Astrocyte of the cerebellum (primary cell): ENCODE measurements at regions not wholly inside any gene's neighbourhood (a gene's known extent, or its start where the extent isn't known, plus 50 kb on each side); places are given as distances from the start of the nearest gene placed in this dataset.

ENCODE experiments used
- DNase-seq: peaks from one replicate; pipeline ENCODE4 v3.0.0-alpha.2; 2011; ENCODE audit warnings: low read depth
- H3K4me3 ChIP-seq: 2 replicates; pipeline ENCODE4 v1.5.1; 2011; ENCODE audit warnings: mild to moderate bottlenecking, low read depth, low read length, moderate library complexity
- in situ Hi-C: cut with HindIII; loops from 2 replicates; pipeline ENCODE4 v1.10.0; 2017; ENCODE audit warnings: low sequenced_read_pairs
- TF ChIP-seq, protein P1 (sequence below): IDR thresholded peaks from 2 replicates; pipeline ENCODE4 v1.5.1; 2012; ENCODE audit warnings: low read length, low read depth, moderate library complexity, mild to moderate bottlenecking; ENCODE audit errors: missing control alignments

DNA sequence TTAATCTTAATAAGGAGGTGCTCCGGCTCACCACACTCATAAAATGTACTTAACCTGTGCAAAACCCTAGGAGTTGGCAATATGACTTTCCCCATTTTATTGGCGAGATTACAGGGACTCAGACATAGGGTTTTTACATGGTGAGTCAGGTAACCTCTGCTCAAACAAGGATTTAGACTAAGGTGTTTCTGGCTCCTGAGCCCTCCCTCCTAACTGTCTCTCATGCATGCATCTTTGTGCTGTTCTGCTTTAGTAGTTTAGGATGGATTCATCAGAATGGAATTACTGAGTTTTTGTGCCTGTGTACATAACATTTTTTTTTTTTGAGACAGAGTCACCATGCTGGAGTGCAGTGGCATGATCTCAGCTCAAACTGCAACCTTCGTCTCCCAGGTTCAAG is 993.3 kb upstream of the TMEM132C start:
- in situ Hi-C loops, result no loop called here
- no peak for DNase-seq
- H3K4me3 ChIP-seq, result no peak overlapping the region
- TF ChIP-seq, protein P1, sequence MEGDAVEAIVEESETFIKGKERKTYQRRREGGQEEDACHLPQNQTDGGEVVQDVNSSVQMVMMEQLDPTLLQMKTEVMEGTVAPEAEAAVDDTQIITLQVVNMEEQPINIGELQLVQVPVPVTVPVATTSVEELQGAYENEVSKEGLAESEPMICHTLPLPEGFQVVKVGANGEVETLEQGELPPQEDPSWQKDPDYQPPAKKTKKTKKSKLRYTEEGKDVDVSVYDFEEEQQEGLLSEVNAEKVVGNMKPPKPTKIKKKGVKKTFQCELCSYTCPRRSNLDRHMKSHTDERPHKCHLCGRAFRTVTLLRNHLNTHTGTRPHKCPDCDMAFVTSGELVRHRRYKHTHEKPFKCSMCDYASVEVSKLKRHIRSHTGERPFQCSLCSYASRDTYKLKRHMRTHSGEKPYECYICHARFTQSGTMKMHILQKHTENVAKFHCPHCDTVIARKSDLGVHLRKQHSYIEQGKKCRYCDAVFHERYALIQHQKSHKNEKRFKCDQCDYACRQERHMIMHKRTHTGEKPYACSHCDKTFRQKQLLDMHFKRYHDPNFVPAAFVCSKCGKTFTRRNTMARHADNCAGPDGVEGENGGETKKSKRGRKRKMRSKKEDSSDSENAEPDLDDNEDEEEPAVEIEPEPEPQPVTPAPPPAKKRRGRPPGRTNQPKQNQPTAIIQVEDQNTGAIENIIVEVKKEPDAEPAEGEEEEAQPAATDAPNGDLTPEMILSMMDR, result no peak

DNA sequence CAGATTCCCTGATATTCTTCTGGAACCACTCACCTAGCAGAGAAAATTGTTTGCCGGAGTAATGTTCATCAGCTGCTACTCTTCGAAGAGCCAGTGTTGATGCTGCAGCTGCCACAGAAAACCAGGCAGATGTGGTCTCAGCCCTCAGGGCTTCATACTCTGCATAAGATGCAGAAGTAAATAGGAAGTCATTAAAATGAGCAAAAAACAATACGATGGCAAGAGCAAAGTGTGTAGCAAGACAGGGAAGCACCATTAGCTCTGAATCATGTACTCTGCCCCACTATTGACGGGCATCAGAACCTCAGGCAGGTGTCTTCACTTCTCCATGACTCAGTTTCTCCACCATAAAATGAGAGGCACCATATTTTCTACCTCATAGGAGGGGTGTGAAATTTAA is 991.6 kb upstream of the TMEM132C start:
- in situ Hi-C loops, result no loop called here

DNA sequence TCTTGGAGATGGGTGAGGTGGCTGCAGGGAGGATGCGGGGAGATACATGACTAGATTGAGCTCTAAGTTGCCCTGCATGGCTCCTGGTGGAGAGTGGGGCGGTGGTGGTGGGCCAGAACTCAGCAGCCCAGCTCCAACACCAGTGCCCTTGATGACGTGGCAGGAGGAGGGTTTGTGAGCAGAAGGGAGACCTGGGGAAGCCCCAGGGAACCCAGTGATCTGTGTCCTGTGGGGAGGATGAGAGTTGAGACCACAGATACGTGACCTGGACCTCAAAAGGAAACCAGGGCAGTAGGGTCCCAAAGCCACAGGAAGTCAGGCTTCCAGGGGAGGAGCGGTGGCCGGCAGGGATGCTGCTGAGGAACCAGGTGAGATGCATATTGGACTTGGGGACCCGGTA is 989.1 kb upstream of the TMEM132C start:
- TF ChIP-seq, protein P1, result no peak
- no peak overlapping the region for H3K4me3 ChIP-seq
- in situ Hi-C loops, result no loop called here
- no peak for DNase-seq

More for the DNA sequence above, 991.6 kb upstream of the TMEM132C start:
- no peak for DNase-seq
- TF ChIP-seq, protein P1, result no peak
- no peak overlapping the region for H3K4me3 ChIP-seq

DNA sequence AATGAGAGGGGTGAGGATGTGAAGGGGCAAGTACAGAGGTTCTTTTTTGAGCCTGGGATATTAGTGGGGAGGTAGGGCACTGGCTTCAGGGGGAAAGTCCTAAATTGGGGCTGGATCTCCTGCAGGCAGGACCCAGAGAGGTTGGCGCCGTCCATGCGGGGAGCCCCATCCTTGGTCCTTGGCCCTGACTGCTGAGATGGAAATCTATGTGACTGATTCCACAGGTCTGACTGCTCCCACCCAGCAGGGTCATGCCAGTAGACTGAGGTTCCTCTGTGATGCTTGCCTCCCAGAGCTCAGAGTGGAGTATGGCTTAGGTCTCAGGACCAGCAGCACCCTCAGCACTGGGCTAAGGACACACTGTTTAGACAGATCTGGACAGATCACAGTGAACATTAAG is 988.6 kb upstream of the TMEM132C start:
- TF ChIP-seq, protein P1, result no peak
- H3K4me3 ChIP-seq, result no peak overlapping the region
- no peak for DNase-seq
- in situ Hi-C loops, result no loop called here

DNA sequence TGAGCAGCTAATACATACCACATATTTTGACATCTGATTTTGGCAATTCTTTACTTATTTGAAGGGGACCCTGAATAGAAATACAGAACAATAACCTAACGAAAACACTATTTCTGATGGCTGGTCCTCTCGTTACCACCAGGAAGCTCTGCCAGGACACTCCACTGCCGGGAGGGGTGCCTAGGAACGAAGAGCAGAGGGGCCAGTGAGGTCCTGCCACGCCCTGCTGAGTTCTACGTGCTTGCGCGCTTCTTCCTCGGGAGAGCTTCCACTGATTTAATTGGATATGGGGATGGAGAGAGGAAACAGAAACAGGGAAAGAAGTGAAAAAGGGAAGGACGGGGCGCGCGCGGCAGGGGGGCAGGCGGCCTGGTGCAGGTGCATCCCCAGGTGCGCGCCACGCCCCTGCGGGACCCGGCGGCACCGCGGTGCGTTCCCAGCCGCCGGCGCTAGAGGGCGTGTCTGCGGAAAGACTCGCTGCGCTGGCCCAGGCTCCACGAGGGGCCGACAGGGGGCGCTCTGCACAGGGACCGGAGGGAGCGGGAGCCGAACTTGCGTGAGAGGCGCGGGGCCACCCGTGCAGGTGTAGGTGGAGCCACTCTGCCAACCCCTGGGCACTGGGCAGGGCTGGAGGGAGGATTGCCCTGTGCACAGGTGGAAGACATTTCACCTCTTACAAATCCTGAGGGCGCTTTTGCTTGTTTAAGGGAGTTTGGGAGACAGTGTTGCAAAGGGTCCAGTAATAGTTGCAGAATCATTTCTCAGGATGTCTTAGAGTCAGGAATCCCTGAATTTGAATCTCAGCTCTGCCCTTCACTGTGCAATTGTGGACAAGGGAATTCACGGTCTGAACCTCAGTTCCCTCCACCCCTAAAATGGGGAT is 986.3 kb upstream of the TMEM132C start:
- TF ChIP-seq, protein P1, result peak; percentile 73
- in situ Hi-C loops, result no loop called here
- DNase-seq, result no peak
- no peak overlapping the region for H3K4me3 ChIP-seq

DNA sequence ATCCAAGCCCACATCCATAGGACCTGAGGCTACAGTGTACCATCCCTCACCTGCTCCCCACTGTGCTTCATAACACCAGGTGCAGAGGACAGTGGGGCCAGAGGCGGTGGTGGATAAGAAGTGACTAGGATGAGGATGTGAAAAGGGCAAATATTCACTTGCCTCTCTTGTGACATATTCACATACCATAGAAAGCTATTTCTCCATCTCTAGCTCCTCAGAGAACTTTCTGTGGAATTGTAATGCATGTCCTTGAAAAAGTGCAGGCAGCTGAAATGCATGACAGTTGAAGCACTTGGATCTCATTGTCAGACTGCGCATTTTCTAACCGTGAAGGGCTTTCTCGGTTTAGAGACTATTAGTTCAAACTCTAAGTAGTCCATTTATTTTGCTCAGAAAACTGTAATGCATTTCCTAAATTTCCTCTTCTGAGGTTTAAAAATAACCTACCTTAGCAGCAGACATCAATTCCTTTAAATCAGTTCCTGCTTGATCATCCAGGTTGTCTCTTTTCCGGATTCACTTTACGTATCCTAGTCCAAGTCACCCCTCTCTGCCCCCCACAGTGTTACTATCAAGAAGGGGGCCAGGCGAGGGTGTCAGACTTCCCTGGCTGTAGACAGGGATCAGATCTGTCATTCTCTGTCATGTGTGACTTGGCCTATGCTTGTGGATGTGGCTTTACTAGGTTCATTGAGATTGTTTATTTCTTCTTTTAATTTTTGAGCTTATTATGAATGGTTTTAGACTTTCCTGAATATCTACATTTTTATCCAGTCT is 984.0 kb upstream of the TMEM132C start:
- no peak for DNase-seq
- TF ChIP-seq, protein P1, result no peak
- in situ Hi-C loops, result no loop called here
- H3K4me3 ChIP-seq, result no peak overlapping the region
